HPDE6-E6E7 (cell line): ENCODE measurements at regions not wholly inside any gene's neighbourhood (a gene's known extent, or its start where the extent isn't known, plus 50 kb on each side); places are given as distances from the start of the nearest gene placed in this dataset.
"Not testable (repeated sequence)": the region's sequence is repeated elsewhere in the genome, so short reads cannot be mapped to it uniquely, and the experiment has no call there.

Source experiments
- DNase-seq: peaks from one replicate; pipeline ENCODE4 v3.0.0; 2011; ENCODE audit warnings: missing footprints; ENCODE audit errors: extremely low spot score

DNA sequence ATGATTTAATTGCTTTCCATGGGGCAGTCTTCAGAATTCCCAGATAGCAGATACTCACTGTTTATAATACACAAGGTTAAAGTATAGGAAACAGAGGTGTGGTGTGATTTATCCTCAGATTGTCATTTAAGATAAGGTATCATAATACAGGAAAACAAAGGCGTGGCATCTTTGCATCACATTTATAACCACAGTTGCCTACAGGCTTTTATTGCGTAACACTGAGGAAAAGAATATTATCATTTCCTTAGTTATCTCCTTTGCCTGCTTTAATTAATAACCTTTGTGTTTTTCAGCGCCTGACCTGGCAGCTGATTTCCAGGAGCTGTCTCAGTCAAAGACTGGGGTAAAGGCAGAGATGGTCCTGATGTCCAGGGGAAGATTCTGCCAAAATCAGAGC lies 68.8 kb downstream of the SSX7 start:
- no peak for DNase-seq

DNA sequence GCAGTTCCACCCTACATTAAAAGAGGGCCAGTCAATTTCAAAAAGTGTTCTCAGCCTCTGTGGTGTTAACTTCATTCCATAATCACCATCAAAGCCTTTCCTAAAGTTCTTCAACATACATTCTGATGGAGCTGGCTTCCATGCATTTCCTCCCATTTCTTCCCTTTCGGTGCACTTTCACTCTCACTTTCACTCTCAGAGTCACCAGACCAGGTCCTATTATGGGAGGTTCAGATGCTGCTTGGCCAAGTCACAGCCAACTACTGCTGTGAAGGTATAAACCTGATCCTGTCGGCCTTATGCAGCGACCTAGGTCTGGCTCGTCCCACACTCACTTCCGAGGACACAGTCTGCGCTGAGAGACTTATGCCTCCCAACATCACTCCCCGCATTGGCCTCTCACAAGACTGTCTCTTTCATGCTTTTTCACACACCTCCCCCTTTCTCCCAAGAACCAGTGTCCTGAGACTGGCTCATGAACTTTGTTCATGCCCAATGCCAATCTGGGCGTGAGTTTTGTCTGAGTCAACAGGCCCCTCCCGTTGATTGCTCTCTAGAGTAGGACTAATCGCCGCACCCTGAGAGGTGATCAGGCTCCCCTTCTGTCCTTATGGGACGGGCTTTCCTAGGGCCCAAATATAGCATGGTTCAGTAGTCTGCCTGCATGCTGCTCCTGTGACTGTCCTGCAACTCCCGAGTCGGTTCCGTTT lies 60.8 kb upstream of the XAGE1B start:
- DNase-seq, result no peak

DNA sequence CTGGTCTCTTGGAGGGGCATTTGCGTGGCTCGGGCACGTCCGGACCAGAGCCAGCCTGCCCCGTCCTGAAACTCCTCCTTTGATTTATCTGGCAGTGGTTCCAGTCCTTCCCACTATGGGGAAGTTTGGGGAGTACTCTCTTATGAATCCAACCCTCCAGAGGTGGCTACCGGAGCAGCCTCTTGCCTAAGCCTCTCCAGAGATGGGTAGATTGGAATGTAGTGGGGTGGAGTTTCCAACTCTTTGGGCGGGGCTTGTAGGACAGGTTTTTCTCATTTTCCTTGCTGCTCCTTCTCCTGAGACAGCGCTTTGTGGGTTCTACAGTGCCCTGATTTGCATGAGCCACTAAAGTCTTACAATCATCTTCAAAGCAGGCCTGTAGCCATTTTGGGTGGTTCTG lies 60.1 kb upstream of the XAGE1B start:
- DNase-seq, result no peak

DNA sequence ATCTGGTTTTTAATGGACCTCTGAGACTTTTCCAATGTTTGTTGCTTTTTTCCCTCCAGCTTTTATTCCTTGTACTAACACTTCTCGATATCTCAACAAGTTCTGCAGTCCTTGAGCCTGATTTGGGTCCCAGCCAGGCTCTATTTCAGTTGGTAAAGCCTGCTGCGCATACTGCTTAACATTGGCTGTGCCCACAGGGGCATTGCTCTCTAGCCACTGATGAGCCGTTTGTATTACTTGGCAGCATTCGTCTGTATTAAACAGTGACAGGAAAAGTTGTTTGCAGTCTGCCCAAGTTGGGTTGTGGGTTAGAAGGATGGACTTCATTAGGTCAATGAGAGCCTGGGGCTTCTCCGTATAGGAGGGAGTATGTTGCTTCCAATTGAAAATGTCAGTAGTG lies 59.6 kb upstream of the XAGE1B start:
- DNase-seq, result no peak

DNA sequence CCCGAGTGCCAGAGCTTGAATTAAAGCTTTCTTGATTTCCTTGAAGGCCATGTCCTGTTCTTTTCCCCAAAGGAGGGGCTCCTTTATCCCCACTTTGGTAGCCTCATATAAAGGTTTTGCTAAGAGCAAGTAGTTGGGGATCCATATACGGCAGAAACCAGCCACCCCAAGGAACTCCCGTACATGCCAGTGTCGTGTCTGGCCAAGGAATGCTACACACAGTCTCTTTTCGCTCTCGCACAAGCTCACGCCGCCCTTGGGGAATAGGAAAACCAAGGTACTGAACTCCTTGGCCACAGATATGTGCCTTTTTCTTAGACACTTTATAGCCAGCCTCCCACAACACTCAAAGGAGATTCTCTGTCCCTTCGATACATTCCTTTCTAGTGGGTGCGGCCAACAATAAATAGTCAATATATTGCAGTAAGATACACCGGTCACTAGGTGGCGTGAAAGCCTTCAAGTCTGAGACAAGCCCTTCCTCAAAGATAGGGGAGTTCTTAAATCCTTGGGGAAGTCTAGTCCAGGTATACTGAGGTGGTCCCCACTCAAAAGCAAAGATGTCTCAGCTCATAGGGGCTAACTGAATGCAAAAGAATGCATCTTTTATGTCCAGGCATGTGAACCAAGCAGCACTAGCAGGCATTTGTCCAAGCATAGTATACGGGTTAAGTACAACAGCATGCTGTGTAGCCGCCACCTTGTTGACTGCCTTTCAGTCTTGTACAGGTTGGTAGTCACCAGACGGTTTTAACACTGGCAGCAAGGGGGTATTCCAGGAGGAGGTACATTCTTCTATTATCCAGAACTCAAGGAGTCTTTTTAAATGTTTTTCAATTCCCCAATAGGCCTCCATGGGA lies 57.8 kb upstream of the XAGE1B start:
- peak; percentile 19 for DNase-seq

DNA sequence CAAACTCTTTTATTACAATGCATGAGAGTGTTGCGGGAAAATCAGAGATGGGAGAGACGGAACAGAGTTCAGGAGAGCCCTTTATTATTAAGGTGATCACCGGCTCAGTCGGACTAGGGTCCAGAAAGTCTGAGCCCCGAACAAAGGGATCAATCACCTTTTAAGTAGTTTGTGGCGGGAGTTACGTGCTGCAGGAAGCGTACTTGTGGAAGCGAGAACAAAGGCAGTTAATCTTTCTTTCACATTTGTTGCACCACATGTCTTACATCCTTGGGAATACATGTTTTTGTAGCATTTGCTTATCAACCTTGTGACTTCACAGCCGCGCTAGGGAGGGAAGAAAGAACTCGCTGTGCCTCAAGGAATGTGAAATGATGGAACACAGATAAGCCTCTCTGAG lies 51.3 kb upstream of the XAGE1B start:
- not testable (repeated sequence) for DNase-seq
